Activated CD8-positive, alpha-beta memory T cell treated with anti-CD3 and anti-CD28 coated beads, Interleukin-2, amount 50 U/mL, for 48 hours (primary cell): ENCODE measurements at regions not wholly inside any gene's neighbourhood (a gene's known extent, or its start where the extent isn't known, plus 50 kb on each side); places are given as distances from the start of the nearest gene placed in this dataset.
"Not testable (repeated sequence)": the region's sequence is repeated elsewhere in the genome, so short reads cannot be mapped to it uniquely, and the experiment has no call there.

Experiments
- DNase-seq: peaks from one replicate; pipeline ENCODE4 v3.0.0-alpha.2; 2020

GRCh38 chr2:239558661-239559060 lies 157.8 kb upstream of the HDAC4 start:
- DNase-seq, result no peak

GRCh38 chr2:239557516-239557915 lies 156.7 kb upstream of the HDAC4 start:
- no peak for DNase-seq

GRCh38 chr2:239555571-239555905 lies 154.7 kb upstream of the HDAC4 start:
- DNase-seq, result no peak

GRCh38 chr2:239554766-239555570 lies 154.1 kb upstream of the HDAC4 start:
- DNase-seq, result no peak

- DNase-seq, result no peak
Observed at GRCh38 chr2:239553376-239554000, 152.7 kb upstream of the HDAC4 start.

GRCh38 chr2:239552213-239552926 lies 151.6 kb upstream of the HDAC4 start:
- DNase-seq, result no peak

GRCh38 chr2:239551206-239551605 lies 150.4 kb upstream of the HDAC4 start:
- DNase-seq, result no peak

- DNase-seq, result no peak
Observed at GRCh38 chr2:239550357-239550756, 149.5 kb upstream of the HDAC4 start.

- no peak for DNase-seq
Observed at GRCh38 chr2:239549711-239550255, 149.0 kb upstream of the HDAC4 start.

GRCh38 chr2:239548965-239549595 lies 148.3 kb upstream of the HDAC4 start:
- no peak for DNase-seq

- DNase-seq, result peak; percentile 81
Observed at GRCh38 chr2:239548451-239548871, 147.6 kb upstream of the HDAC4 start.

- DNase-seq, result not testable (repeated sequence)
Observed at GRCh38 chr2:239547140-239547539, 146.3 kb upstream of the HDAC4 start.

GRCh38 chr2:239546541-239546940 lies 145.7 kb upstream of the HDAC4 start:
- no peak for DNase-seq

GRCh38 chr2:239545741-239546392 lies 145.0 kb upstream of the HDAC4 start:
- DNase-seq, result no peak

GRCh38 chr2:239544918-239545465 lies 144.2 kb upstream of the HDAC4 start:
- peak; percentile 80 for DNase-seq

GRCh38 chr2:239544143-239544917 lies 143.5 kb upstream of the HDAC4 start:
- DNase-seq, result no peak

- DNase-seq, result no peak
Observed at GRCh38 chr2:239543702-239544101, 142.9 kb upstream of the HDAC4 start.

GRCh38 chr2:239540174-239540573 lies 139.4 kb upstream of the HDAC4 start:
- no peak for DNase-seq

GRCh38 chr2:239539776-239540100 lies 138.9 kb upstream of the HDAC4 start:
- no peak for DNase-seq

GRCh38 chr2:239539083-239539775 lies 138.4 kb upstream of the HDAC4 start:
- DNase-seq, result no peak
